DND-41 (cell line): ENCODE measurements at regions not wholly inside any gene's neighbourhood (a gene's known extent, or its start where the extent isn't known, plus 50 kb on each side); places are given as distances from the start of the nearest gene placed in this dataset.

Source experiments
- CTCF ChIP-seq: IDR thresholded peaks from 2 replicates; pipeline ENCODE4 v1.5.1; 2012; ENCODE audit warnings: borderline replicate concordance, low read length, moderate library complexity, mild to moderate bottlenecking; ENCODE audit not compliant: poor library complexity, severe bottlenecking; ENCODE audit errors: extremely low read depth
- EZH2 ChIP-seq: IDR thresholded peaks from 3 replicates; pipeline ENCODE4 v1.6.1; 2012; ENCODE audit warnings: borderline replicate concordance, low read depth, mild to moderate bottlenecking, moderate library complexity, low read length, inconsistent platforms; ENCODE audit not compliant: severe bottlenecking

GRCh38 chr11:37947821-37948220 lies 1349.8 kb upstream of the RAG2 start:
- TF ChIP-seq CTCF (no peak), EZH2 (no peak)
